Naive thymus-derived CD4-positive, alpha-beta T cell (primary cell): ENCODE measurements at regions not wholly inside any gene's neighbourhood (a gene's known extent, or its start where the extent isn't known, plus 50 kb on each side); places are given as distances from the start of the nearest gene placed in this dataset.
A peak's percentile ranks its signal among the peaks of the same experiment; 100 is the strongest.

Experiments used
- ATAC-seq: fragments of 150-1000 bp; cut with Tn5 transposase; 2 replicates; pipeline ENCODE4 v1.10.0; 2021; ENCODE audit warnings: mild to moderate bottlenecking, moderate library complexity
- CTCF ChIA-PET: fragments of 350-600 bp; sonication (Branson Sonifier 250); formaldehyde crosslinking; loops from one replicate; lab custom pipeline; 2021; ENCODE audit warnings: antibody characterized with exemption; lab: Charles Lee
- POLR2A ChIA-PET: fragments of 350-600 bp; sonication (Branson Sonifier 250); formaldehyde crosslinking; loops from one replicate; lab custom pipeline; 2021; ENCODE audit warnings: antibody characterized with exemption, inconsistent platforms; lab: Charles Lee
- DNase-seq, 9 donors: peaks; one replicate each; pipeline versions ENCODE4 v3.0.0 to v3.0.0-alpha.2; 2020 to 2022; ENCODE audit warnings: mixed read lengths in 1 of 9
- H3K27ac ChIP-seq: one replicate; pipeline ENCODE4 v1.7.0; 2013; ENCODE audit warnings: mild to moderate bottlenecking, low read depth, low read length, moderate library complexity
- H3K27me3 ChIP-seq, 2 donors: one replicate each; pipeline ENCODE4 v1.7.0; 2013; ENCODE audit warnings: low read length in 2 of 2, mild to moderate bottlenecking in 2 of 2, moderate library complexity in 2 of 2; ENCODE audit not compliant: control insufficient read depth in 2 of 2, insufficient read depth in 2 of 2
- H3K36me3 ChIP-seq, 3 experiments: 1 replicate in 2 of 3; 2 replicates in 1 of 3; pipeline ENCODE4 v1.7.0; 2013; ENCODE audit warnings: low read length in 3 of 3, mild to moderate bottlenecking in 3 of 3, moderate library complexity in 1 of 3; ENCODE audit not compliant: insufficient read depth in 3 of 3, control insufficient read depth in 2 of 3
- H3K4me1 ChIP-seq, 2 donors: one replicate each; pipeline ENCODE4 v1.7.0; 2013; ENCODE audit warnings: low read length in 2 of 2, mild to moderate bottlenecking in 2 of 2, moderate library complexity in 1 of 2; ENCODE audit not compliant: control insufficient read depth in 2 of 2, insufficient read depth in 2 of 2
- H3K4me3 ChIP-seq: 2 replicates; pipeline ENCODE4 v1.7.0; 2013; ENCODE audit warnings: mild to moderate bottlenecking, low read length
- H3K9me3 ChIP-seq, 3 experiments: 1 replicate in 2 of 3; 2 replicates in 1 of 3; pipeline ENCODE4 v1.7.0; 2013; ENCODE audit warnings: low read length in 3 of 3; ENCODE audit not compliant: control insufficient read depth in 2 of 3
- H3K27ac Mint-ChIP-seq, 9 donors: one replicate each; pipeline ENCODE4 v1.8.0; 2020 to 2022; ENCODE audit warnings: mixed read lengths in 9 of 9, mild to moderate bottlenecking in 8 of 9, moderate library complexity in 5 of 9, inconsistent platforms in 2 of 9
- H3K27me3 Mint-ChIP-seq, 5 donors: one replicate each; pipeline ENCODE4 v1.8.0; 2021 to 2022; ENCODE audit warnings: mixed read lengths in 5 of 5, mild to moderate bottlenecking in 1 of 5
- H3K36me3 Mint-ChIP-seq, 5 donors: one replicate each; pipeline ENCODE4 v1.8.0; 2020 to 2022; ENCODE audit warnings: mixed read lengths in 5 of 5, mild to moderate bottlenecking in 3 of 5, inconsistent platforms in 1 of 5
- H3K4me1 Mint-ChIP-seq, 7 donors: one replicate each; pipeline ENCODE4 v1.8.0; 2020 to 2022; ENCODE audit warnings: mixed read lengths in 7 of 7, mild to moderate bottlenecking in 3 of 7, inconsistent platforms in 1 of 7
- H3K4me3 Mint-ChIP-seq, 10 donors: one replicate each; pipeline ENCODE4 v1.8.0; 2020 to 2022; ENCODE audit warnings: mild to moderate bottlenecking in 10 of 10, mixed read lengths in 10 of 10, moderate library complexity in 6 of 10, inconsistent platforms in 2 of 10
- H3K9me3 Mint-ChIP-seq, 11 donors: one replicate each; pipeline ENCODE4 v1.8.0; 2020 to 2022; ENCODE audit warnings: mixed read lengths in 11 of 11, mild to moderate bottlenecking in 4 of 11, inconsistent platforms in 1 of 11, moderate library complexity in 1 of 11
- intact Hi-C, 2 donors: fragments of 100-400 bp; cut with micrococcal nuclease; formaldehyde crosslinking; loops; one replicate each; pipeline ENCODE4 v1.15.1; 2023

- no peaks in the 10 kb centered on the region for H3K4me1 ChIP-seq
- ATAC-seq = no peak
- no peak for DNase-seq
- no peak overlapping the region for H3K4me3 ChIP-seq
- H3K27ac Mint-ChIP-seq = no peak overlapping the region
- H3K27me3 ChIP-seq = no peaks in the 10 kb centered on the region
- peaks cover 0 to under 1% (median 0%) of the 10 kb centered on the region in 11 donors for H3K9me3 Mint-ChIP-seq
- H3K4me1 Mint-ChIP-seq = no peaks in the 10 kb centered on the region
- ChIA-PET CTCF (interaction anchor here (1.3 kb wide), 1 partner anchor 108 kb away, joined by 3 read pairs; no protein-coding TSS in a partner anchor), POLR2A (no interaction called here)
- no peak overlapping the region for H3K27ac ChIP-seq
- no peaks in the 10 kb centered on the region for H3K36me3 ChIP-seq
- H3K9me3 ChIP-seq = no peaks in the 10 kb centered on the region
- no peak overlapping the region for H3K4me3 Mint-ChIP-seq
- peaks cover 0 to 24% (median 0%) of the 10 kb centered on the region in 5 donors for H3K27me3 Mint-ChIP-seq
- intact Hi-C loops = loop anchor here (1.0 to 10.0 kb wide), 4 partner anchors 107 to 257 kb away; no protein-coding TSS in a partner anchor
- no peaks in the 10 kb centered on the region for H3K36me3 Mint-ChIP-seq
Observed at GRCh38 chr11:62054081-62054480, 69.7 kb upstream of the INCENP start.

GRCh38 chr11:62050716-62051115 lies 73.1 kb upstream of the INCENP start:
- Histone ChIP-seq H3K27ac (no peak overlapping the region), H3K4me1 (no peaks in the 10 kb centered on the region), H3K4me3 (no peak overlapping the region), H3K36me3 (no peaks in the 10 kb centered on the region), H3K9me3 (no peaks in the 10 kb centered on the region), H3K27me3 (no peaks in the 10 kb centered on the region)
- no peak for ATAC-seq
- Mint-ChIP-seq H3K27ac (peak overlapping the region in 1 of 9 donors; percentile 16), H3K9me3 (peaks cover 0 to 1% (median 0%) of the 10 kb centered on the region in 11 donors), H3K4me3 (no peak overlapping the region), H3K36me3 (no peaks in the 10 kb centered on the region), H3K27me3 (peaks cover 0 to 26% (median 0%) of the 10 kb centered on the region in 5 donors), H3K4me1 (no peaks in the 10 kb centered on the region)
- ChIA-PET POLR2A (no interaction called here), CTCF (interaction anchor here (0.9 kb wide), 1 partner anchor 12 kb away, joined by 3 read pairs; no protein-coding TSS in a partner anchor)
- no peak for DNase-seq
- intact Hi-C loops = loop anchor here in 1 of 2 donors (10.0 kb wide), 1 partner anchor 106 kb away; no protein-coding TSS in a partner anchor

DNA sequence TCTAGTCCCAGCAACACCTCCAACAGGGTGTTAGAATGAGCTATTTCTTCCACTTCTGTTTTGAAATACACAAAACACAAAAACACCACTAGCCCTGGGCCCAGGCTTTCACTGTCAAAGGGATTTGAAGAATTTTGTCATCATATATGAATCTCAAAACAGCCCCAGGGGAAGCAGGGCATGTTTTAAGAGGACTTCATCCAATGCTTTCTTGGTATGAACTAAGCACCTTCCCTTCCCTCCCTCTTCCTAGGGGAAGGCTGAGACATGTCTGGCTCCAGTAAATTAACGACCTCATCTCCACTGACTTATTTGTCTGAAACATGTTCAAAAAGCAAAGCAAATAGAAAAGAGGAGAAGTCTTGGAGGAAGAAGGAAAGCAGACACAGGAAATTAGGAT lies 75.7 kb upstream of the INCENP start:
- H3K36me3 Mint-ChIP-seq = no peaks in the 10 kb centered on the region
- H3K27me3 ChIP-seq = no peaks in the 10 kb centered on the region
- H3K4me1 ChIP-seq = no peaks in the 10 kb centered on the region
- peak overlapping the region in 1 of 9 donors; percentile 49 for H3K27ac Mint-ChIP-seq
- no peaks in the 10 kb centered on the region for H3K36me3 ChIP-seq
- ChIA-PET POLR2A (no interaction called here), CTCF (interaction anchor here (1.3 kb wide), 1 partner anchor 150 kb away, joined by 4 read pairs; no protein-coding TSS in a partner anchor)
- peaks cover 0 to 1% (median 0%) of the 10 kb centered on the region in 11 donors for H3K9me3 Mint-ChIP-seq
- DNase-seq (no peak), ATAC-seq (no peak)
- H3K4me3 Mint-ChIP-seq = no peak overlapping the region
- H3K4me1 Mint-ChIP-seq = no peaks in the 10 kb centered on the region
- no peaks in the 10 kb centered on the region for H3K9me3 ChIP-seq
- peaks cover 0 to 25% (median 0%) of the 10 kb centered on the region in 5 donors for H3K27me3 Mint-ChIP-seq
- H3K27ac ChIP-seq = no peak overlapping the region
- no peak overlapping the region for H3K4me3 ChIP-seq
- intact Hi-C loops = no loop called here

GRCh38 chr11:62046568-62047100 lies 77.2 kb upstream of the INCENP start:
- Mint-ChIP-seq H3K4me3 (no peak overlapping the region), H3K4me1 (peaks cover 0 to 3% (median 0%) of the 10 kb centered on the region in 7 donors), H3K9me3 (peaks cover 0 to 1% (median 0%) of the 10 kb centered on the region in 11 donors), H3K36me3 (no peaks in the 10 kb centered on the region), H3K27ac (no peak overlapping the region), H3K27me3 (peaks cover 0 to 18% (median 8%) of the 10 kb centered on the region in 5 donors)
- ChIA-PET CTCF (no interaction called here), POLR2A (interaction anchor here (1.0 kb wide), 1 partner anchor 79 kb away, joined by 6 read pairs; the partner anchor contains the start of gene FTH1)
- Histone ChIP-seq H3K4me1 (no peaks in the 10 kb centered on the region), H3K27ac (no peak overlapping the region), H3K27me3 (no peaks in the 10 kb centered on the region), H3K36me3 (no peaks in the 10 kb centered on the region), H3K4me3 (no peak overlapping the region), H3K9me3 (no peaks in the 10 kb centered on the region)
- intact Hi-C loops = no loop called here
- DNase-seq (no peak), ATAC-seq (no peak)

DNA sequence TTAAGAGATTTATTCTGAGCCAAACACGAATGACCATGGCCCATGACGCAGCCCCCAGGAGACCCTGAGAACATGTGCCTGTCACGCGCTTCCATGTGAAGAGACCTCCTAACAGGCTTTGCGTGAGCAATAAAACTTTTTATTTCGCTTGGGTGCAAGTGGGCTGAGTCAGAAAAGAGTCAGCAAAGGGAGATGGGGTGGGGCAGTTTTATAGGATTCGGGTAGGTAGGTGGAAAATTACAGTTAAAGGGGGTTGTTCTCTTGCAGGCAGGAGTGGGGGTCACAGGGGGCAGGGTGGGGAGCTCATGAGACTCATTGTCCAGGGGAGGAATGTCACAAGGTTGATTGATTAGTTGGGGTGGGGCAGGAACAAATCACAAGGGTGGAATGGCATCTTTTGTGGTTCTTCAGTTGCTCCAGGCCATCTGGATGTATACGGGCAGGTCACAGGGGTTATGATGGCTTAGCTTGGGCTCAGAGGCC lies 77.2 kb upstream of the FTH1 start:
- ChIA-PET CTCF (no interaction called here), POLR2A (no interaction called here)
- Histone ChIP-seq H3K27me3 (no peaks in the 10 kb centered on the region), H3K4me1 (no peaks in the 10 kb centered on the region), H3K4me3 (no peak overlapping the region), H3K36me3 (no peaks in the 10 kb centered on the region), H3K9me3 (no peaks in the 10 kb centered on the region), H3K27ac (no peak overlapping the region)
- Mint-ChIP-seq H3K36me3 (no peaks in the 10 kb centered on the region), H3K27ac (peak overlapping the region in 1 of 9 donors; percentile 42), H3K9me3 (peaks cover 0 to 1% (median 0%) of the 10 kb centered on the region in 11 donors), H3K4me1 (peaks cover 0 to 3% (median 0%) of the 10 kb centered on the region in 7 donors), H3K4me3 (no peak overlapping the region), H3K27me3 (peaks cover 0 to 18% (median 8%) of the 10 kb centered on the region in 5 donors)
- ATAC-seq = no peak
- intact Hi-C loops = no loop called here
- DNase-seq = no peak

DNA sequence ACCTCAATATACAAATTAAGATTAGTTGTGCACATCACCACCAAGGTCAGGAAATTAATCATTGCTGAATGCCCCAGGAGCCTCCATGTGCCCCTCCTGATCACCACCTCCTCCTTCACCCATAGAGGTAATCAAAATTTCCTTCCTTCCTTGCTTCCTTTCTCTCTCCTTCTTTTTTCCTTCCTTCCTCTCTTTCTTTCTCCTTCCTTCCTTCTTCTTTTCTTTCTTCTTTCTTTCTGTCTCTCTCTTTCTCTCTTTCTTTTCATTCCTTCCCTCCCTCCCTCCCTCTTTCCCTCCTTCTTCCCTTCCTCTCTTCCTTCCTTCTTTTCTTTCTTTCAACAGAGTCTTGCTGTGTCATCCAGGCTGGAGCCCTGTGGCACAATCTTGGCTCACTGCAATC lies 67.9 kb upstream of the FTH1 start:
- peak overlapping the region in 1 of 9 donors; percentile 54 for H3K27ac Mint-ChIP-seq
- no peak for ATAC-seq
- DNase-seq = no peak
- Histone ChIP-seq H3K27ac (no peak overlapping the region), H3K9me3 (no peaks in the 10 kb centered on the region), H3K4me1 (no peaks in the 10 kb centered on the region), H3K36me3 (no peaks in the 10 kb centered on the region), H3K4me3 (no peak overlapping the region), H3K27me3 (no peaks in the 10 kb centered on the region)
- ChIA-PET CTCF (no interaction called here), POLR2A (interaction anchor here (1.3 kb wide), 1 partner anchor 67 kb away, joined by 3 read pairs; no protein-coding TSS in a partner anchor)
- intact Hi-C loops = no loop called here
- H3K27me3 Mint-ChIP-seq = peaks cover 0 to 25% (median 7%) of the 10 kb centered on the region in 5 donors
- peaks cover 0 to 10% (median 0%) of the 10 kb centered on the region in 5 donors for H3K36me3 Mint-ChIP-seq
- H3K9me3 Mint-ChIP-seq = peaks cover 0 to 13% (median 3%) of the 10 kb centered on the region in 11 donors
- no peak overlapping the region for H3K4me3 Mint-ChIP-seq
- H3K4me1 Mint-ChIP-seq = peaks cover 0 to 11% (median 6%) of the 10 kb centered on the region in 7 donors
